ENCODE measurements at regions not wholly inside any gene's neighbourhood (a gene's known extent, or its start where the extent isn't known, plus 50 kb on each side); places are given as distances from the start of the nearest gene placed in this dataset.

DNA sequence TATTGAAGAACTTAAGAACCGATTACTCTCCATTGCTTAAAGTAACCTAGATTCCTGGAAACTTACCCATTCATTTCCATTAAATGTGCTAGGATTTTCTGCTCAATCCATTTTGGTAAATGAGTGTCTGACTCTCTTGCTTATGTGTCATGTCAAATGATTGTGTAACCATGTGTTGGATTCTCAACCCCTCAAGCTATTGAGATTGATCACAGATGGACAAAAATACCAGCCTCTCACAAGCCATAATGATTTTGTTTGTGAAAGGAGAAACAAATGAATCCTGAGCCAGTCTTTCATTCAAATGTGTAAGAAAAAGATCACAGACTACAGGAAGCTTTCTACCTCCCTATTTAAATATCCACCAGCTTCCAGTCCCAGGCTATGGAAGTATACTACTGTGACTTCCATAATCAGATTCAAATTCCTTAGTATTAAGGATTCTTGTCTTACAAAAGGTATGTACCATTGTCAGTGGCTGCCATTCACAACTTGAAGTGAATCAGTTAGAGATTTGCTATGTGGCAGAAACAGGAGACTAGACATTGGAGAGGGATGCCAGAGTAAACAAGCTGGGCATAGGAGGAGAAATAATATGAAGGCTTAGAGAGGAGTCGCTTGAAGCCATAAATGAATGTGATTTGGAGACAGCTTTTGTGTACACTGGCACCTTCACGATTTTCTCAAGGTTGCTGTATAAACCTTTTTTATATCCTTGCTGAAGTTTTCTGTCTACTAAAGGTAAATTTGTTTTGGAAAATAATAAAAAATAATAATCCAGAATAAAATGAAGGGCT is 498.5 kb upstream of the SETBP1 start:
- H3K4me3 ChIP-seq (ENCODE audit: low read depth, low read length), result no peak overlapping the region
- no peak overlapping the region for H3K27ac ChIP-seq (ENCODE audit: low read depth, low read length)

DNA sequence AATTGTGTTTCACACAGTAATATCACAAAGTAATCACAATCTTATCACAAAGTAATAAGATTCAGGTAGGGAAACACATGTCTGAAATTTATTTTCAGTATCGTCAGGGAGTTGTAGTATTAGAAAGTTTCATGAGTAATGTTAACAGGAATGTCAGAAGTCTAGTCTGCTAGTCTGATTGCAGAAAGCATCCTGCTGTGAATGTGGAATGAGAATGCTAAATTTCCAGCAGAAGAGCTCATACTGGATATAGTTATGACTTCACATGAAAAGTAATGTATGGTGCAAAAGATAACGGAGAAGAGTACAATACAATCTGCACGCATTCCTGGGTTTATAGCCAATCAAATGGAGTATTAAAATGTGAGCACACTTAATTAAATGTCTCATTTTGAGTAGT is 494.7 kb upstream of the SETBP1 start:
- H2AFZ ChIP-seq (ENCODE audit: low read length, unreplicated experiment), result no peak overlapping the region
- H3K36me3 ChIP-seq (ENCODE audit: insufficient read depth, low read length), result no peaks in the 10 kb centered on the region
- H3K27me3 ChIP-seq (ENCODE audit: insufficient read depth, low read length), result no peaks in the 10 kb centered on the region
- no peak overlapping the region for H3K27ac ChIP-seq (ENCODE audit: low read depth, low read length)
- H3K79me2 ChIP-seq (ENCODE audit: control insufficient read depth, insufficient read depth, low read length, unreplicated experiment), result no peaks in the 10 kb centered on the region
- no peaks in the 10 kb centered on the region for H3K4me1 ChIP-seq (ENCODE audit: control insufficient read depth, insufficient read depth, low read length, unreplicated experiment)
- H3K4me3 ChIP-seq (ENCODE audit: low read depth, low read length), result no peak overlapping the region

More for the DNA sequence above, 498.5 kb upstream of the SETBP1 start:
- Histone ChIP-seq H3K79me2 (ENCODE audit: control insufficient read depth, insufficient read depth, low read length, unreplicated experiment) (no peaks in the 10 kb centered on the region), H3K36me3 (ENCODE audit: insufficient read depth, low read length) (no peaks in the 10 kb centered on the region), H3K4me1 (ENCODE audit: control insufficient read depth, insufficient read depth, low read length, unreplicated experiment) (peaks cover 3% of the 10 kb centered on the region), H3K27me3 (ENCODE audit: insufficient read depth, low read length) (no peaks in the 10 kb centered on the region), H2AFZ (ENCODE audit: low read length, unreplicated experiment) (no peak overlapping the region)

GRCh38 chr18:44187090-44187489 is 493.6 kb upstream of the SETBP1 start:
- H2AFZ ChIP-seq (ENCODE audit: low read length, unreplicated experiment), result no peak overlapping the region
- H3K79me2 ChIP-seq (ENCODE audit: control insufficient read depth, insufficient read depth, low read length, unreplicated experiment), result no peaks in the 10 kb centered on the region
- no peaks in the 10 kb centered on the region for H3K27me3 ChIP-seq (ENCODE audit: insufficient read depth, low read length)
- no peaks in the 10 kb centered on the region for H3K4me1 ChIP-seq (ENCODE audit: control insufficient read depth, insufficient read depth, low read length, unreplicated experiment)
- no peak overlapping the region for H3K27ac ChIP-seq (ENCODE audit: low read depth, low read length)
- no peak overlapping the region for H3K4me3 ChIP-seq (ENCODE audit: low read depth, low read length)
- H3K36me3 ChIP-seq (ENCODE audit: insufficient read depth, low read length), result no peaks in the 10 kb centered on the region

- no peaks in the 10 kb centered on the region for H3K4me1 ChIP-seq (ENCODE audit: control insufficient read depth, insufficient read depth, low read length, unreplicated experiment)
- H3K27me3 ChIP-seq (ENCODE audit: insufficient read depth, low read length), result no peaks in the 10 kb centered on the region
- H3K79me2 ChIP-seq (ENCODE audit: control insufficient read depth, insufficient read depth, low read length, unreplicated experiment), result no peaks in the 10 kb centered on the region
- no peaks in the 10 kb centered on the region for H3K36me3 ChIP-seq (ENCODE audit: insufficient read depth, low read length)
- H3K4me3 ChIP-seq (ENCODE audit: low read depth, low read length), result no peak overlapping the region
- H3K27ac ChIP-seq (ENCODE audit: low read depth, low read length), result no peak overlapping the region
- H2AFZ ChIP-seq (ENCODE audit: low read length, unreplicated experiment), result no peak overlapping the region
Observed at GRCh38 chr18:44195394-44196140, 485.1 kb upstream of the SETBP1 start.

GRCh38 chr18:44197832-44198611 is 482.7 kb upstream of the SETBP1 start:
- H3K4me3 ChIP-seq (ENCODE audit: low read depth, low read length), result no peak overlapping the region
- no peak overlapping the region for H2AFZ ChIP-seq (ENCODE audit: low read length, unreplicated experiment)
- H3K79me2 ChIP-seq (ENCODE audit: control insufficient read depth, insufficient read depth, low read length, unreplicated experiment), result no peaks in the 10 kb centered on the region
- no peaks in the 10 kb centered on the region for H3K36me3 ChIP-seq (ENCODE audit: insufficient read depth, low read length)
- H3K4me1 ChIP-seq (ENCODE audit: control insufficient read depth, insufficient read depth, low read length, unreplicated experiment), result no peaks in the 10 kb centered on the region
- no peaks in the 10 kb centered on the region for H3K27me3 ChIP-seq (ENCODE audit: insufficient read depth, low read length)
- no peak overlapping the region for H3K27ac ChIP-seq (ENCODE audit: low read depth, low read length)

DNA sequence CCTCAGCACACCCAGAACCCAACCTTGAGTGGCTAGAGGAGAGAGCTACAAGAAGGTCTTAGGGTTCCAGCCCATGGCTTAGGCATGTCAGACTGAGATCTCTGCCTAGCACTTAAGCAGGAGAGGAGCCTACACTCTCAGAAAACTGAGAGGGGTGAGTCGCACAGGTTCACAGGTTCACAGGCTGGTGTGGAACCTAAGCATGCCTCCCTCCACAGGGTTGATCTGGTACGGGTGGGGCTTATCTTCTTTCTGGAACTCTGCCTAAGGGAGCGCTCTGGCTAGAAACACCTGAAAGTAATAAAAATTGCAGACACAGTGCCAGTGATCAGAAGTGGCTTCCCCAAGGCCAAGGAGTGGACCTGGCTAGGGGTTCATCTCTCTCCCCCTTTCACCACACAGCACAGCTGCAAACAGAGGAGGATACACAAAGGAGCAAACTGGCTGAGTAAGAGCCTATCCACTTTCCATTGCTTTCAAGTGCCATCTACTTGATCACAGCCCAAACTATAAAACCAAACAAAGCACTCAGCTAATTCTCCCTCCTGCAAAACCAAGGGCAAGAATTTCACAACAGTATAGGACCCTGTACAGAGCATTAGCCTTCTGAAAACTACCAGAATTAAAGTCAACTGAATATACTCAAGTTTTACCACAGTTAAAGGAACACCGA is 481.9 kb upstream of the SETBP1 start:
- Histone ChIP-seq H3K79me2 (ENCODE audit: control insufficient read depth, insufficient read depth, low read length, unreplicated experiment) (no peaks in the 10 kb centered on the region), H3K4me1 (ENCODE audit: control insufficient read depth, insufficient read depth, low read length, unreplicated experiment) (no peaks in the 10 kb centered on the region), H3K36me3 (ENCODE audit: insufficient read depth, low read length) (no peaks in the 10 kb centered on the region), H2AFZ (ENCODE audit: low read length, unreplicated experiment) (no peak overlapping the region), H3K27me3 (ENCODE audit: insufficient read depth, low read length) (no peaks in the 10 kb centered on the region), H3K27ac (ENCODE audit: low read depth, low read length) (no peak overlapping the region), H3K4me3 (ENCODE audit: low read depth, low read length) (no peak overlapping the region)

DNA sequence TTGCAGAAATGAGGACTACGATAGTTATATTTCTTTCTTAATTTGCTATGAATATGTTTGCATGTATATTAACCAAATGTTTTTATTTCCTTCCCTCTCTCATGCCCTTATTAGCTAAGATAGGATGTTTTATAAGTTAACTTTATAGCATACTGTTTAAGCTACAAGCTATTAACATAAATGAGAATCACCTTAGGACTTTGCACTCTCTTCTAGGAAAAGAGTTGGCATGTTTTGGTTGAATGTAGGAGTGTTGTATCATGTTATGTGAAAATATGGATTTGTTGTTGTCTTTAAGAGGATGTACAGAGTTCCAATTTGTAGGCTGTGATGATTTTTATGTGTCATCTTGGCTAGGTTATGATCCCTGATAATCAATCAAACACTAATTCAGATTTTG is 467.4 kb upstream of the SETBP1 start:
- Histone ChIP-seq H3K4me3 (ENCODE audit: low read depth, low read length) (no peak overlapping the region), H3K36me3 (ENCODE audit: insufficient read depth, low read length) (no peaks in the 10 kb centered on the region), H3K4me1 (ENCODE audit: control insufficient read depth, insufficient read depth, low read length, unreplicated experiment) (no peaks in the 10 kb centered on the region), H2AFZ (ENCODE audit: low read length, unreplicated experiment) (no peak overlapping the region), H3K27me3 (ENCODE audit: insufficient read depth, low read length) (no peaks in the 10 kb centered on the region), H3K79me2 (ENCODE audit: control insufficient read depth, insufficient read depth, low read length, unreplicated experiment) (no peaks in the 10 kb centered on the region), H3K27ac (ENCODE audit: low read depth, low read length) (no peak overlapping the region)

DNA sequence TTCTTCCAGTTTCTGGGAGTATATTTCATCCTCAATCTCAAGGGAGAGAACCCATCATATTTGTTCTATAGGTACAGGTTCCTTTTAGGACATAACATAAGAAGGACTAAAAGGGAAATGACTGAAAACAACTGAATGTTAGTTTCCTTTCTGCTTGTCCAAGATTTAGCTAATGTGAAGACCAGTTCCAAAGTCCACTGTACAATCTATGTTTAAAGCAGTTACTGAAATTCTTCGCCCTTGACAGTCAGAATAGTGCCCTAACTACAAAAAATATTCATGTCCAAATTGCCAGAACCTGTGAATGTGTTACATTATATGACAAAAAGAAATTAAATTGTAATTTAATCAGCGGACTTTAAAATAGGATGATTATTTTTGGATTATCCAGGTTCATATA is 466.3 kb upstream of the SETBP1 start:
- H2AFZ ChIP-seq (ENCODE audit: low read length, unreplicated experiment), result no peak overlapping the region
- H3K27ac ChIP-seq (ENCODE audit: low read depth, low read length), result no peak overlapping the region
- H3K27me3 ChIP-seq (ENCODE audit: insufficient read depth, low read length), result no peaks in the 10 kb centered on the region; the same call in 1 of the 2 replicates
- H3K4me1 ChIP-seq (ENCODE audit: control insufficient read depth, insufficient read depth, low read length, unreplicated experiment), result no peaks in the 10 kb centered on the region
- no peaks in the 10 kb centered on the region for H3K36me3 ChIP-seq (ENCODE audit: insufficient read depth, low read length)
- H3K79me2 ChIP-seq (ENCODE audit: control insufficient read depth, insufficient read depth, low read length, unreplicated experiment), result no peaks in the 10 kb centered on the region
- no peak overlapping the region for H3K4me3 ChIP-seq (ENCODE audit: low read depth, low read length)

GRCh38 chr18:44216169-44216568 is 464.5 kb upstream of the SETBP1 start:
- Histone ChIP-seq H3K4me1 (ENCODE audit: control insufficient read depth, insufficient read depth, low read length, unreplicated experiment) (no peaks in the 10 kb centered on the region), H3K4me3 (ENCODE audit: low read depth, low read length) (no peak overlapping the region), H3K27ac (ENCODE audit: low read depth, low read length) (no peak overlapping the region), H3K36me3 (ENCODE audit: insufficient read depth, low read length) (no peaks in the 10 kb centered on the region), H3K27me3 (ENCODE audit: insufficient read depth, low read length) (no peaks in the 10 kb centered on the region; the same call in 1 of the 2 replicates), H2AFZ (ENCODE audit: low read length, unreplicated experiment) (no peak overlapping the region), H3K79me2 (ENCODE audit: control insufficient read depth, insufficient read depth, low read length, unreplicated experiment) (no peaks in the 10 kb centered on the region)

DNA sequence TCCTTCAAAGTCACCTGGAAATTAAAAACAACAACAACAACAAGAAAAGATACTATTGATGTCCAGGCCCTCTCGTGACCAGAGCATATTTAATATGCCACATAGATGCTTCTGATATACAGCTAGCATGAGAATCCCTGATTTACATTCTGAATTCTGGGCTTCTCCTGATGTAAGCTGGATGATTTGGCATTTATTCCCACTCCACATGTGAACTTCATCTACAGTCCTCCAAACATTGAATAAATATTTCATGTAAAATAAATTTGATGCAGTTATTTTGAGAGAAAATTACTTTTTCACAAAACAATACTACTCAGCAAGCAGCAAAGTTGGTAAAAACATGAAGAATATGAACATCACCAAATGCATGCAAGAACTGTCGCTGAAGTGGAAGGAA is 453.2 kb upstream of the SETBP1 start:
- H3K27me3 ChIP-seq (ENCODE audit: insufficient read depth, low read length), result no peaks in the 10 kb centered on the region
- H3K4me1 ChIP-seq (ENCODE audit: control insufficient read depth, insufficient read depth, low read length, unreplicated experiment), result no peaks in the 10 kb centered on the region
- H3K79me2 ChIP-seq (ENCODE audit: control insufficient read depth, insufficient read depth, low read length, unreplicated experiment), result no peaks in the 10 kb centered on the region
- H3K36me3 ChIP-seq (ENCODE audit: insufficient read depth, low read length), result no peaks in the 10 kb centered on the region
- no peak overlapping the region for H3K27ac ChIP-seq (ENCODE audit: low read depth, low read length)
- H2AFZ ChIP-seq (ENCODE audit: low read length, unreplicated experiment), result no peak overlapping the region
- H3K4me3 ChIP-seq (ENCODE audit: low read depth, low read length), result no peak overlapping the region

Data from ACC112 (cell line).